Muscle of leg (tissue), 3 donors: ENCODE measurements at regions not wholly inside any gene's neighbourhood (a gene's known extent, or its start where the extent isn't known, plus 50 kb on each side); places are given as distances from the start of the nearest gene placed in this dataset.
"Not testable (repeated sequence)": the region's sequence is repeated elsewhere in the genome, so short reads cannot be mapped to it uniquely, and the experiment has no call there.

Experiments
- DNase-seq: peaks from one replicate; pipeline ENCODE4 v3.0.0; 2013
- H3K27ac ChIP-seq: one replicate; pipeline ENCODE4 v1.5.1; 2013; ENCODE audit warnings: mild to moderate bottlenecking, low read length, control low read depth
- H3K27me3 ChIP-seq: one replicate; pipeline ENCODE4 v1.6.1; 2013; ENCODE audit warnings: low read length; ENCODE audit not compliant: control insufficient read depth, insufficient read depth
- H3K36me3 ChIP-seq: one replicate; pipeline ENCODE4 v1.6.1; 2013; ENCODE audit warnings: low read length; ENCODE audit not compliant: control insufficient read depth, insufficient read depth
- H3K4me1 ChIP-seq: one replicate; pipeline ENCODE4 v1.6.1; 2013; ENCODE audit warnings: low read length; ENCODE audit not compliant: control insufficient read depth, insufficient read depth
- H3K4me3 ChIP-seq: one replicate; pipeline ENCODE4 v1.5.1; 2013; ENCODE audit warnings: low read length, control low read depth
- H3K9me3 ChIP-seq: replicated peaks from 2 replicates; pipeline ENCODE4 v1.6.1; 2013; ENCODE audit warnings: low read depth, low read length; ENCODE audit not compliant: control insufficient read depth
- WGBS: methylation state at CpG from one replicate; pipeline ENCODE4 v1.1.5; 2013; ENCODE audit warnings: missing lambda C conversion rate; ENCODE audit not compliant: insufficient coverage; 5-methylcytosine and 5-hydroxymethylcytosine counted together

DNA sequence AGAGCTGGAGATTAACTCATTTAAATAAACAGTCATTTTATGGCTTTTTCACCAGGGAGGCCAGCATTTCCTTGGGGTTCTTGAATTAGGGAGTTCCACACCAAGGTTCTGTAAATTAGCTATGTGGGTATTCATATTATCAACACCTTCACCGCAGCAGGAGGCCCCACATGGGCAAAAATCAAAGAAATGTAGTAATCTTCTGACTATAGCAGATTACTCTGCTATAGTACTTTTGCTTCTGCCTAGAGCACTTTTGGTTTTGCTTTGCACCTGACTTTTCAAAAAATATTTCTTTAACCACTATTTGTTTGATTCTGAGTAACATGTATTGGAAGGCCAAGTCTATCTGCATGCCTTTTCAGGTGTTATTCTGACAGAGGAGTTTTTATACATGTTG lies 108.6 kb upstream of the POMZP3 start:
- H3K27me3 ChIP-seq, H3K27ac ChIP-seq, H3K9me3 ChIP-seq, H3K4me3 ChIP-seq, H3K36me3 ChIP-seq, H3K4me1 ChIP-seq, DNase-seq: not testable (repeated sequence)
- WGBS = no CpG with 5 or more reads among the region's 1 CpG

DNA sequence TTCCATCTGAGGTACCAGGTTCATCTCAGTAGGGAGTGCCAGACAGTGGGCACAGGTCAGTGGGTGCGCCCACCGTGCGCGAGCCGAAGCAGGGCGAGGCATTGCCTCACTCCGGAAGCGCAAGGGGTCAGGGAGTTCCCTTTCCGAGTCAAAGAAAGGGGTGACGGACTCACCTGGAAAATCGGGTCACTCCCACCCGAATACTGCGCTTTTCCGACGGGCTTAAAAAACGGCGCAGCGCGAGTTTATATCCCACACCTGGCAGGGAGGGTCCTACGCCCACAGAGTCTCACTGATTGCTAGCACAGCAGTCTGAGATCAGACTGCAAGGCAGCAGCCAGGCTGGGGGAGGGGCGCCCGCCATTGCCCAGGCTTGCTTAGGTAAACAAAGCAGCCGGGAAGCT lies 101.5 kb upstream of the POMZP3 start:
- H3K9me3 ChIP-seq = not testable (repeated sequence)

DNA sequence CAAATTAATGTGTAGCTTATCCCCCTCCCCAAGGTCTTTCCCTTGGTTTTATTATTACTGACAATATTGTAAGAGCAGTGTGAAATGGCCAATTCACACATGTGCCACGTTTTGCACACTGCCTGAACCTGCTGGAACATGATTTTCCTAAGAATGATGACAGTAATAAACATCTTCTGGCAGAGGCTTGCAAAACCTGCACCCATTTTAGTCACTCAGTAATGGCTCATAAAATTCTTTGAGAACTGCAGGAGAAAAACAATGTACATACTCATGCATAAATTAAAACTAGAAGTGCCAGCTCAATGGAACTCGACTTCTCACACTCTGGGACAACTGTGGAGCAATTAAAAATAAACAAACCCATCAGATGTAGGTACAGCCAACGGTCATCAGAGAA lies 96.8 kb upstream of the POMZP3 start:
- not testable (repeated sequence) for H3K4me3 ChIP-seq

More for the DNA sequence above, 101.5 kb upstream of the POMZP3 start:
- not testable (repeated sequence) for H3K4me1 ChIP-seq, H3K36me3 ChIP-seq, H3K4me3 ChIP-seq, H3K27ac ChIP-seq, H3K27me3 ChIP-seq, DNase-seq
- WGBS = 92% methylated on average over 20 of the region's 23 CpGs

DNA sequence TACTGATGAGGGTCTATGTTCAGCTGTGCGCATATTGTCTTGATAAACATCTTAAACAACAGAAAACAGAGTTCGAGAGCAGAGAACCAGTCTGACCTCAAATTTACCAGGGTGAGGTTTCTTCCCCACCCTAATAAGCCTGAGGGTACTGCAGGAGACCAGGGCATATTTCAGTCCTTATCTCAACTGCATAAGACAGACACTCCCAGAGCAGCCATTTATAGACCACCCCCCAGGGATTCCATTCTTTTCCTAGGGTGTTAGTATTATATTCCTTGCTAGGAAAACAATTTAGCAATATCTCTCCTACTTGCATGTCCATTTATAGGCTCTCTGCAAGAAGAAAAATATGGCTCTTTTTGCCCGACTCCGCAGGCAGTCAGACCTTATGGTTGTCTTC lies 89.5 kb upstream of the POMZP3 start:
- not testable (repeated sequence) for H3K27ac ChIP-seq, H3K4me1 ChIP-seq, H3K9me3 ChIP-seq, DNase-seq, H3K4me3 ChIP-seq, H3K27me3 ChIP-seq, H3K36me3 ChIP-seq
- 100% methylated on average over 1 of the region's 4 CpGs for WGBS

More for the DNA sequence above, 96.8 kb upstream of the POMZP3 start:
- not testable (repeated sequence) for H3K36me3 ChIP-seq, H3K9me3 ChIP-seq, H3K27ac ChIP-seq, H3K4me1 ChIP-seq, DNase-seq, H3K27me3 ChIP-seq
- WGBS = no CpG with 5 or more reads among the region's 3 CpGs

DNA sequence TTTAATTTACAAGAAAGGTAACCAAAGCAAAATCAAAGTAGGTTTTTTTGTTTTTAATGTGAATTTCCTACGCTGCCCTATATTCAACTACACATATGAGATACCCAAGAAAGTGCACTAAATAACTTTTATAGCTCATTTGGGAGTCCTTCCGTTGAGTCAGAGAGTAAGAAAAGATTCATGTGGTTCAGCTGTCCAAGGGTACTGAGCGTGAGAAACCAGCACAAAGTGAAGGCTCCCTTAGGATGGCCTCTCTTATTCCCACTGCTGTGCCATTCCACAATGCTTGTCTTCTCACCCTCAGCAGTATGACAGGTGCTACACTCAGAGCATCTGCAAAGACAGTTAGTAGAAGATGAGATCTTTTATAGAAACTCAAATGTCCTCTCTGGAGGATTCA lies 85.8 kb upstream of the POMZP3 start:
- DNase-seq = peak; percentile 30

DNA sequence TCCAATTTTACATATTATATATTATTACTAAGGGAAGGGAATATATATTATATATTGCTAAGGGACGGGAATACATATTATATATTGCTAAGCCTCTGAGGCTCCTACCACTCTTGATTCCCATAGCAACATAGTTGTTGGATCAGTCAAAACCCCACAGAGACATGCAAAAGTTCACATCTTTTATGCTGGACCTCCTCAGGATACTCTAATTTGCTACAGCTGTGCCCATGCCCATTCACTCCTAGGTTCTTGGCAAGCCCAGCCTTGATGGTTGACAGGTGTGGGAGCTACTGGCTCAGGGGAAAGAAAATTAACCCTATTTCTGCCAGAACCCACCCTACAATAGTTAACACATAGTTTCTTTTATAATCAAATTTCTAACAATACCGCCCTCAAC lies 84.6 kb upstream of the POMZP3 start:
- not testable (repeated sequence) for H3K9me3 ChIP-seq, H3K36me3 ChIP-seq, H3K27ac ChIP-seq, H3K4me1 ChIP-seq, H3K27me3 ChIP-seq, H3K4me3 ChIP-seq
- no CpG with 5 or more reads among the region's 2 CpGs for WGBS
- peak; percentile 47 for DNase-seq

More for the DNA sequence above, 85.8 kb upstream of the POMZP3 start:
- not testable (repeated sequence) for H3K4me1 ChIP-seq, H3K9me3 ChIP-seq, H3K27ac ChIP-seq, H3K4me3 ChIP-seq, H3K27me3 ChIP-seq, H3K36me3 ChIP-seq
- WGBS = no CpG with 5 or more reads among the region's 3 CpGs

DNA sequence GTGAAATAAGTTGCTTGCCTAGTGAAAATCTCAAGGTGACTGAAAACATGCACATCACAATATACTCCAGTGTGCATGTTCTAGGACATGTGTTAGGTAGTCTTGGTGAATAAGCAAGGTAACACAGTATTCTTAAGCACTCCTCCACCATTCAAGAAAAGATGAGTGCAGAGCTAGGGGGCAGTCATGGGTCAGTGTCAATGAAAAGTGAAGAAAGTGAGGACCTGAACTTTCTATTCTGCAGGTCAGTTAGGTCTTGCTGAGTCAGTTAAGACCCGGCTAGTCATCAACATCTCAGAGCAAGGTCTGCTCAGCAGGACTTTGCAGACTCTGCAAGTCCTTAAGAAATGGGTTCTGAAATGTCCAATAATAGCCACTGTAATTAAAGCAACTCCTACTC lies 82.6 kb upstream of the POMZP3 start:
- not testable (repeated sequence) for H3K27ac ChIP-seq, H3K4me3 ChIP-seq, H3K36me3 ChIP-seq, H3K9me3 ChIP-seq, DNase-seq, H3K4me1 ChIP-seq, H3K27me3 ChIP-seq
- WGBS = no CpG with 5 or more reads among the region's 1 CpG

DNA sequence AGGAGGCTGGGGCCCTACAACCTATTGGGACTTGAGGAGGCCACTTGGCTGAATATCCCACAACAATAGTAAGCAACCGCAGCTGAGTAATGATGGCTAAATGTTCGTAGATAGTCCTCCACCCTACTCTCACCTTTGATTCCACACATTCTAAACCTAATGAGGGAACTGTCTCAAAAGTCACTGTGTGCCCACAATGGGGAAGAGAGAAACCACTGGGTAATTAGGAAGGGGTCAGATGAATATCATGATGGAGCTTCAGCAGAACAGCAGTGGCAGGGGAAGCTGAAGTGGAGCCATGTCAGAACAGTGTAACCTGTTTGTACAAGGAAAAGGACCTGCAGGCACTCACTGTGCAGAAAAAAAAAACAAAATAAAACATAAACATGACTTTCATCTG lies 81.4 kb upstream of the POMZP3 start:
- not testable (repeated sequence) for H3K4me3 ChIP-seq, DNase-seq, H3K27ac ChIP-seq, H3K4me1 ChIP-seq, H3K36me3 ChIP-seq, H3K27me3 ChIP-seq, H3K9me3 ChIP-seq
- no CpG with 5 or more reads among the region's 2 CpGs for WGBS

DNA sequence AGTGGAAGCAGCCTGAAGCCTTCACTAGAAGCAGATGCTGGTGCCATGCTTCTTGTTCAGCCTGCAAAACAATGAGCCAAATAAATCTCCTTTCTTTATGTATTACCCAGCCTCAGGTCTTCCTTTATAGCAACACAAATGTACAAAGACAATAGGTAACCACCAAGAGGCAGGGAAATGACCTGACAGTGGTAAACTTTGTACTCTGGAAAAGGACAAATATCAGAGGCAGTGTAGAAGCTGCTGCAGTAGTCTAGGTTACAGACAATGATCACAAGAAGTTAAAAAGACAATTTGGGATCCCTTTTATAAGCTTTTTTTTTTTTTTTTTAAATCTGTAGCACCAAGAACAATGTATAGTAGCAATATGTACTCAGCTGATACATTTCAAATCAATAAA lies 76.7 kb upstream of the POMZP3 start:
- not testable (repeated sequence) for H3K9me3 ChIP-seq, H3K36me3 ChIP-seq, H3K27ac ChIP-seq, H3K4me1 ChIP-seq, DNase-seq, H3K27me3 ChIP-seq, H3K4me3 ChIP-seq

DNA sequence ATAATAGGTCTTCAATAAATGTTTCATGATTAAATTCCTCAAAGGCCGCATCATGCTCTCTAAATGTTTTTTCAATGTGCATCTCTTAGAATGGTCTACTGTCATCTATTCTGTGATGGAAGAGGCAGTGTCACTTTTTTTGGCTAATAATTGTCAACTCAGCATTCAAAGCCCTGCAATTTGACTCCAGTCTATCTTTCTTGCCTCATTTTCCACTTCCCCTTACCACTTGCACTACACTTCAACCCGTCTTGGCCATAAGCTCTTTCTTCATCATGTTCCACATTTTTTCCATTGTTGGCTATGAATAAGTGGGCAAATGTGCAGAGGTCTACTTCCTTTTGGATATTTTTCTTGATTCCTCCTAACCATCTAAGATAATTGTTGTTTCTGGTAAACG lies 59.2 kb upstream of the POMZP3 start:
- not testable (repeated sequence) for H3K4me3 ChIP-seq, H3K27ac ChIP-seq, DNase-seq, H3K27me3 ChIP-seq, H3K4me1 ChIP-seq, H3K36me3 ChIP-seq, H3K9me3 ChIP-seq
- WGBS = no CpG with 5 or more reads among the region's 3 CpGs

DNA sequence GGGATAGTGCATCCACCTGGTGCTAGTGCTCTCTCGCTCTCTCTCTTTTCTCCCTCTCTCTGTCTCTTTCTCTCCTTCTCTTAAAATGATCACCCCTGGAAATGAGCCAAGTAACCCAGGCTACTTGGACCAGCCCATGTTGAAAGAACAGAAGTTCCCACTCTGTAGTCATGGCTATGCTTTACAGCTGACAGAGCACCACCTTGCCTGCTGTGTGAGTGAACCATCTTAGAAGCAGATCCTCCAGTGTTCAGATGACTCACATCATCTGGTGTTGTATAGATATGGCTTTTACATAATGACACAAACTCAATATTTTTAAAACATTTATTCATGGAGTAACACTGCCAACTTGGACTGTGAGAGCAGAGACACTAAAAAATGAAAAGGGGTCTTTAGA lies 57.7 kb upstream of the POMZP3 start:
- not testable (repeated sequence) for DNase-seq, H3K36me3 ChIP-seq
- no CpG with 5 or more reads among the region's 1 CpG for WGBS

More for the DNA sequence above, 57.7 kb upstream of the POMZP3 start:
- H3K9me3 ChIP-seq, H3K4me1 ChIP-seq, H3K27me3 ChIP-seq, H3K4me3 ChIP-seq, H3K27ac ChIP-seq: not testable (repeated sequence)
